Mucosa of descending colon (tissue), 3 donors: ENCODE measurements at regions not wholly inside any gene's neighbourhood (a gene's known extent, or its start where the extent isn't known, plus 50 kb on each side); places are given as distances from the start of the nearest gene placed in this dataset.
"Not testable (repeated sequence)": the region's sequence is repeated elsewhere in the genome, so short reads cannot be mapped to it uniquely, and the experiment has no call there.

ENCODE experiments used
- ATAC-seq: fragments of 200-7000 bp; cut with Tn5 transposase; one replicate; pipeline ENCODE4 v1.9.1; 2020; ENCODE audit warnings: mild to moderate bottlenecking, moderate library complexity
- DNase-seq, 3 donors: peaks; one replicate each; pipeline ENCODE4 v3.0.0-alpha.2; 2020
- H3K36me3 ChIP-seq: fragments of 200-600 bp; one replicate; pipeline ENCODE4 v1.8.0; 2021; ENCODE audit warnings: low read depth, mild to moderate bottlenecking
- H3K4me1 ChIP-seq: fragments of 200-600 bp; one replicate; pipeline ENCODE4 v1.8.0; 2021; ENCODE audit warnings: low read depth, mild to moderate bottlenecking
- H3K4me3 ChIP-seq: fragments of 200-600 bp; one replicate; pipeline ENCODE4 v1.8.0; 2021; ENCODE audit warnings: mild to moderate bottlenecking
- H3K9me3 ChIP-seq: fragments of 200-600 bp; one replicate; pipeline ENCODE4 v1.8.0; 2021; ENCODE audit warnings: mild to moderate bottlenecking
- CTCF ChIP-seq: fragments of 200-600 bp; IDR thresholded peaks from one replicate; pipeline ENCODE4 v1.8.0; 2022; ENCODE audit warnings: antibody characterized with exemption, mild to moderate bottlenecking
- intact Hi-C, 2 donors: fragments of 100-400 bp; cut with DNase I in 1 of 2; cut with micrococcal nuclease in 1 of 2; formaldehyde crosslinking; loops; one replicate each; pipeline versions ENCODE4 v1.11.0 to v1.11.1; 2022; cut with DNase I, micrococcal nuclease
- donor health status: DM: no; HTN: no; CAD: no; lungs with moderate emphysema.
- donor health status: DM: no; HTN: no; CAD: no.
- donor health status: DM: no; HTN: yes; CAD: no.

DNA sequence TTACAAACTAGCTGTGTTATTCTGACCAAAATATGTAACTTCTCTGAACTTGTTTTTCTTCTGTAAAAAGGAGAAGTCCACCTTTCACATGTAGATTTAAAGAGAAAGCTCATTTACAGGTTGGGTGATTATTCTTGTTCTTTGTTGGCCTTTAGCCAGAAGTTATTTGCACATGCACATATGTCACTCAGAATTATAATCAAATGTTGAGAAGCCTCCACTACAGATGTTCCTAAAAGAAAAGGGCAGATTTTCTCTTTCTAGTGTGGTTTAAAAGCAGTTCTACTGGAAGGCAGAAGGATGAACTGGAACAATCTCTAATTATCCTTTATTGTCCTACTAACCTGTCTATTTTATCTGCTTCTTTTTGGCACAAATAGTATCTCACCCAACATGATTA, 209.8 kb upstream of the ELAVL2 start:
- no peak for TF ChIP-seq CTCF
- no peak for DNase-seq
- Histone ChIP-seq H3K4me1 (no peaks in the 10 kb centered on the region), H3K36me3 (no peaks in the 10 kb centered on the region), H3K9me3 (no peaks in the 10 kb centered on the region), H3K4me3 (no peak overlapping the region)
- intact Hi-C loops: no loop called here
- ATAC-seq: no peak

DNA sequence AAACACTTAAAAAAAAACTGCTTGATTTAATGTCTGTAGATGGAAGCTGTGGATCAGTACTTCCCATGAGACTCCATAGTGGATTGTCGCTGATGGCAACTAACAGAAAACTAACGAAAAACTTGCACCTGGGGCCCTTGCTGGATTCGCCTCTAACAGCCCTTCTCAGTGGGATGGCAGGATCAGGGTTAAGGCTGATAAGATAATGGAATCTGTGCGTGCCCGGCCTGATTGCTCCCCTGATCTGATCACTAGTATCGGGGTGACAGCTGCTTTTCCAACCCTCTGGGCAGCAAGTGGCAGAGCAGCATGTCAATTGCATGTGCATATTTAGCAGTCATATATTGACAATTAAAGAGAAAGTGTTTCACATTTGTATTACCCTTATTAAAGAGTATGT, 185.8 kb upstream of the ELAVL2 start:
- no peak for ATAC-seq
- peaks cover 4% of the 10 kb centered on the region for H3K9me3 ChIP-seq
- H3K36me3 ChIP-seq: no peaks in the 10 kb centered on the region
- H3K4me3 ChIP-seq: no peak overlapping the region
- no peak for DNase-seq
- no peak for TF ChIP-seq CTCF
- no peaks in the 10 kb centered on the region for H3K4me1 ChIP-seq
- intact Hi-C loops: no loop called here

GRCh38 chr9:24011009-24011717, 185.1 kb upstream of the ELAVL2 start:
- no peaks in the 10 kb centered on the region for H3K36me3 ChIP-seq
- no peak for DNase-seq
- intact Hi-C loops: no loop called here
- peaks cover 3% of the 10 kb centered on the region for H3K9me3 ChIP-seq
- no peak for TF ChIP-seq CTCF
- no peaks in the 10 kb centered on the region for H3K4me1 ChIP-seq
- no peak overlapping the region for H3K4me3 ChIP-seq
- ATAC-seq: no peak

GRCh38 chr9:24009322-24009721, 183.3 kb upstream of the ELAVL2 start:
- H3K9me3 ChIP-seq: peaks cover 3% of the 10 kb centered on the region
- no peaks in the 10 kb centered on the region for H3K36me3 ChIP-seq
- no peak for DNase-seq
- no peak for ATAC-seq
- no peak overlapping the region for H3K4me3 ChIP-seq
- intact Hi-C loops: no loop called here
- H3K4me1 ChIP-seq: no peaks in the 10 kb centered on the region
- TF ChIP-seq CTCF: no peak

DNA sequence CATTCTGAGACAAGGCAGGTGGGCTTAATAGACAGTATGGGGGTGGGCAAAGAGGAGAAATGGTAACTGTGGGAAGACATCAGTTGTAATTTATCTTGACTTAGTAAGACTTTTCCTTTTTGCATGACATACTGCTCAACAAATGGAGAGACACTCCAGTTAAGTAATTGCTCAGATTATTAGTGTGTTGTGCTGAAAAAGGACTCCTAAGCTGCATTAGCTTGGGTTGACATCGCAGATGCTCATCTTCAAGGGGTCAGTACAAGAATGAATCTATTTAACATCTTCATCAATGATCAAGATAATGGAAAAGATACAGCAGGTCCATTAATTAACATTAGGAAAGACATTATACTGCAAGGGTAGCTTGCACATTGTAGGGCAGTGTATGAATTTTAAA, 181.1 kb upstream of the ELAVL2 start:
- Histone ChIP-seq H3K4me1 (no peaks in the 10 kb centered on the region), H3K36me3 (no peaks in the 10 kb centered on the region), H3K4me3 (no peak overlapping the region), H3K9me3 (peaks cover 3% of the 10 kb centered on the region)
- DNase-seq (no peak), ATAC-seq (no peak)
- intact Hi-C loops: no loop called here
- TF ChIP-seq CTCF: no peak

- DNase-seq, H3K4me1 ChIP-seq, intact Hi-C loops, ATAC-seq, H3K36me3 ChIP-seq, H3K4me3 ChIP-seq: not testable (repeated sequence)
- H3K9me3 ChIP-seq: peaks cover 25% of the 10 kb centered on the region
These were observed 165.8 kb upstream of the ELAVL2 start for GRCh38 chr9:23991874-23992273.
